ENCODE measurements at regions not wholly inside any gene's neighbourhood (a gene's known extent, or its start where the extent isn't known, plus 50 kb on each side); places are given as distances from the start of the nearest gene placed in this dataset.

- no peak for DNase-seq
Observed at GRCh38 chr16:9484426-9484825, 393.0 kb downstream of the HAPSTR1 start.

- DNase-seq = no peak
Observed at GRCh38 chr16:9484881-9485280, 393.4 kb downstream of the HAPSTR1 start.

- DNase-seq = no peak
Observed at GRCh38 chr16:9489835-9490467, 398.5 kb downstream of the HAPSTR1 start.

- DNase-seq = no peak
Observed at GRCh38 chr16:9495824-9496223, 404.4 kb downstream of the HAPSTR1 start.

- no peak for DNase-seq
Observed at GRCh38 chr16:9497750-9498149, 406.3 kb downstream of the HAPSTR1 start.

GRCh38 chr16:9499941-9500593 lies 408.6 kb downstream of the HAPSTR1 start:
- no peak for DNase-seq

- DNase-seq = no peak
Observed at GRCh38 chr16:9500872-9501271, 409.4 kb downstream of the HAPSTR1 start.

GRCh38 chr16:9503251-9503984 lies 412.0 kb downstream of the HAPSTR1 start:
- DNase-seq = no peak

GRCh38 chr16:9508328-9508936 lies 417.0 kb downstream of the HAPSTR1 start:
- no peak for DNase-seq

GRCh38 chr16:9509663-9510062 lies 418.2 kb downstream of the HAPSTR1 start:
- DNase-seq = no peak

- DNase-seq = no peak
Observed at GRCh38 chr16:9511389-9511788, 419.9 kb downstream of the HAPSTR1 start.

- no peak for DNase-seq
Observed at GRCh38 chr16:9516444-9516843, 425.0 kb downstream of the HAPSTR1 start.

- no peak for DNase-seq
Observed at GRCh38 chr16:9518051-9518450, 426.6 kb downstream of the HAPSTR1 start.

- DNase-seq = no peak
Observed at GRCh38 chr16:9518581-9518980, 427.1 kb downstream of the HAPSTR1 start.

GRCh38 chr16:9521749-9522370 lies 430.4 kb downstream of the HAPSTR1 start:
- no peak for DNase-seq

- DNase-seq = no peak
Observed at GRCh38 chr16:9522614-9523013, 431.2 kb downstream of the HAPSTR1 start.

GRCh38 chr16:9523994-9524393 lies 432.6 kb downstream of the HAPSTR1 start:
- DNase-seq = no peak

- DNase-seq = no peak
Observed at GRCh38 chr16:9525037-9525436, 433.6 kb downstream of the HAPSTR1 start.

GRCh38 chr16:9526791-9527190 lies 435.3 kb downstream of the HAPSTR1 start:
- no peak for DNase-seq

- no peak for DNase-seq
Observed at GRCh38 chr16:9527976-9528375, 436.5 kb downstream of the HAPSTR1 start.

- no peak for DNase-seq
Observed at GRCh38 chr16:9528511-9529079, 437.2 kb downstream of the HAPSTR1 start.

- DNase-seq = no peak
Observed at GRCh38 chr16:9533042-9533441, 441.6 kb downstream of the HAPSTR1 start.

- DNase-seq = no peak
Observed at GRCh38 chr16:9534759-9535158, 443.3 kb downstream of the HAPSTR1 start.

Measured in GF-D8 (cell line).